A673 (cell line): ENCODE measurements at regions not wholly inside any gene's neighbourhood (a gene's known extent, or its start where the extent isn't known, plus 50 kb on each side); places are given as distances from the start of the nearest gene placed in this dataset.

Experiments
- BruUV-seq: library from RNA; stranded (reverse); fragments of 400-500 nt; replicated peaks from 2 replicates; lab custom pipeline; 2021; lab: Mats Ljungman, UMichigan
- CTCF ChIA-PET: fragments of 300-600 bp; sonication (Branson Sonifier 250); formaldehyde crosslinking; loops from one replicate; lab custom pipeline; 2022; ENCODE audit warnings: antibody characterized with exemption; lab: Charles Lee
- POLR2A ChIA-PET: fragments of 300-600 bp; sonication (Branson Sonifier 250); formaldehyde crosslinking; loops from one replicate; lab custom pipeline; 2022; ENCODE audit warnings: antibody characterized with exemption; ENCODE audit not compliant: low non-redundant PET; lab: Charles Lee
- DNase-seq: peaks from one replicate; pipeline ENCODE4 v3.0.0-alpha.2; 2015; ENCODE audit warnings: low spot score
- H3K27ac ChIP-seq: fragments of 200-600 bp; sonication (generic); 2 replicates; pipeline ENCODE4 v1.5.1; 2016; ENCODE audit warnings: mixed run types, low read depth, mild to moderate bottlenecking, mixed read lengths, antibody characterized with exemption, low read length; ENCODE audit not compliant: poor library complexity, severe bottlenecking
- H3K27me3 ChIP-seq: fragments of 200-600 bp; sonication (generic); replicated peaks from 2 replicates; pipeline ENCODE4 v1.6.1; 2017; ENCODE audit warnings: mixed run types, low read depth, mild to moderate bottlenecking, mixed read lengths, antibody characterized with exemption, low read length; ENCODE audit not compliant: insufficient read depth, poor library complexity
- H3K36me3 ChIP-seq: fragments of 200-600 bp; sonication (generic); 2 replicates; pipeline ENCODE4 v1.6.1; 2016; ENCODE audit warnings: mixed run types, mild to moderate bottlenecking, mixed read lengths, antibody characterized with exemption, low read length; ENCODE audit not compliant: insufficient read depth, poor library complexity, severe bottlenecking
- H3K4me1 ChIP-seq: fragments of 200-600 bp; sonication (generic); 2 replicates; pipeline ENCODE4 v1.6.1; 2017; ENCODE audit warnings: mixed run types, mild to moderate bottlenecking, mixed read lengths, antibody characterized with exemption, low read length; ENCODE audit not compliant: insufficient read depth, poor library complexity, severe bottlenecking
- H3K4me3 ChIP-seq: fragments of 200-600 bp; sonication (generic); 2 replicates; pipeline ENCODE4 v1.5.1; 2016; ENCODE audit warnings: low read depth, mixed run types, mild to moderate bottlenecking, mixed read lengths, low read length; ENCODE audit not compliant: poor library complexity, severe bottlenecking
- H3K9me3 ChIP-seq: fragments of 200-600 bp; sonication (generic); 2 replicates; pipeline ENCODE4 v1.6.1; 2016; ENCODE audit warnings: mixed run types, low read depth, mild to moderate bottlenecking, mixed read lengths, antibody characterized with exemption, low read length; ENCODE audit not compliant: poor library complexity, severe bottlenecking
- EZH2 ChIP-seq: fragments of 200-600 bp; sonication (generic); IDR thresholded peaks from 2 replicates; pipeline ENCODE4 v1.6.1; 2017; ENCODE audit warnings: borderline replicate concordance, low read depth, mild to moderate bottlenecking, mixed read lengths, antibody characterized with exemption, low read length; ENCODE audit not compliant: poor library complexity, severe bottlenecking
- intact Hi-C: fragments of 100-400 bp; cut with micrococcal nuclease; formaldehyde crosslinking; loops from one replicate; pipeline ENCODE4 v1.10.0; 2022; ENCODE audit not compliant: unreplicated experiment
- TF ChIP-seq, protein P1 (sequence below): fragments of 300-800, 200-600 bp; sonication (generic); conservative IDR thresholded peaks from 2 replicates; pipeline ENCODE4 v1.5.1; 2017; ENCODE audit warnings: low read depth, mild to moderate bottlenecking, antibody characterized with exemption, low read length, moderate library complexity, mixed read lengths

DNA sequence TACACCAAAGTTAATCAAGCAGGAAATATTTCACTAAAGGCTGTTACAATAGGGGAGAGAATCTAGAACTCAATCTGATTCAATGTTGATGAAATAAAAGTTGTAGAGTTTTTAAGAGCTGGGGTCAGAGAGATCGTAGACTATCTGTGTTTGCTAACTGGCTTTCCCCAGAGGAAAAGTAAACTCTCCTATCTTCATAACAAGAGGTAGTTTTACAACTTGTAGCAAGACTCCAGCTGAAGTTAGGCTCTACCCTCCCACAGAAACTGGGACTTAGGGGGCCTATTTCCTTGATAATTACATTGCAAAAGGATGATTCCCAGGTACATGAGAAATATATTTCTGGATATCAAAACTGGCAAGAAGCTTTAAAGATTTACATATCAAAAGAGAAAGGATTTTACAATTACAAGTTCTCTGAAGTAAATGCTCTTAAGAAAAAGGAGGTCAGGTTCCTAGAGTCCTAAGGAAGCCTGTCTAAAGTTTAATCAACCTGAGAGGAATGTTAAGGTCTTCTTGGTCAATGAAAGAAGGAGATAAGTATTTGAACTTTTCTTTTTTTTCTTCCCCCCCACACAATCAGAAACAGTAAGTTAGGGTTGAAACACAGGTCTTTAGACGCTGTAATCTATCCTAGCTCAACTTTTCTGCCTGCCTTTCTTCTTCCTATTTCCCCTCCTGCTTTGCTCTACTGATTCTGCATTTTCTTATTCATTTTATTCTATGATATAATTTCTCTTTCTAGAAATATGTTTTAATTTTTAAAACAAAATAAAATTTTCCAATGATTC is 692.2 kb upstream of the LINC00305 start:
- no peak for DNase-seq
- H3K36me3 ChIP-seq: no peaks in the 10 kb centered on the region
- BruUV-seq: no TSS peak
- no peaks in the 10 kb centered on the region for H3K9me3 ChIP-seq
- H3K4me1 ChIP-seq: no peaks in the 10 kb centered on the region
- TF ChIP-seq, protein P1, sequence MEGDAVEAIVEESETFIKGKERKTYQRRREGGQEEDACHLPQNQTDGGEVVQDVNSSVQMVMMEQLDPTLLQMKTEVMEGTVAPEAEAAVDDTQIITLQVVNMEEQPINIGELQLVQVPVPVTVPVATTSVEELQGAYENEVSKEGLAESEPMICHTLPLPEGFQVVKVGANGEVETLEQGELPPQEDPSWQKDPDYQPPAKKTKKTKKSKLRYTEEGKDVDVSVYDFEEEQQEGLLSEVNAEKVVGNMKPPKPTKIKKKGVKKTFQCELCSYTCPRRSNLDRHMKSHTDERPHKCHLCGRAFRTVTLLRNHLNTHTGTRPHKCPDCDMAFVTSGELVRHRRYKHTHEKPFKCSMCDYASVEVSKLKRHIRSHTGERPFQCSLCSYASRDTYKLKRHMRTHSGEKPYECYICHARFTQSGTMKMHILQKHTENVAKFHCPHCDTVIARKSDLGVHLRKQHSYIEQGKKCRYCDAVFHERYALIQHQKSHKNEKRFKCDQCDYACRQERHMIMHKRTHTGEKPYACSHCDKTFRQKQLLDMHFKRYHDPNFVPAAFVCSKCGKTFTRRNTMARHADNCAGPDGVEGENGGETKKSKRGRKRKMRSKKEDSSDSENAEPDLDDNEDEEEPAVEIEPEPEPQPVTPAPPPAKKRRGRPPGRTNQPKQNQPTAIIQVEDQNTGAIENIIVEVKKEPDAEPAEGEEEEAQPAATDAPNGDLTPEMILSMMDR: no peak
- no peak for TF ChIP-seq EZH2
- POLR2A ChIA-PET: no interaction called here
- no peak overlapping the region for H3K27ac ChIP-seq
- H3K4me3 ChIP-seq: no peak overlapping the region
- no peaks in the 10 kb centered on the region for H3K27me3 ChIP-seq
- CTCF ChIA-PET: no interaction called here
- intact Hi-C loops: no loop called here

- TF ChIP-seq, protein P1: no peak
- TF ChIP-seq EZH2: no peak
- ChIA-PET POLR2A (no interaction called here), CTCF (no interaction called here)
- Histone ChIP-seq H3K27me3 (no peaks in the 10 kb centered on the region), H3K4me1 (no peaks in the 10 kb centered on the region), H3K9me3 (no peaks in the 10 kb centered on the region), H3K4me3 (no peak overlapping the region), H3K27ac (no peak overlapping the region), H3K36me3 (no peaks in the 10 kb centered on the region)
- intact Hi-C loops: no loop called here
- no TSS peak for BruUV-seq
- no peak for DNase-seq
Observed at GRCh38 chr18:64810354-64810753, 661.5 kb upstream of the LINC00305 start.

- CTCF ChIA-PET: no interaction called here
- DNase-seq: no peak
- POLR2A ChIA-PET: no interaction called here
- no peaks in the 10 kb centered on the region for H3K27me3 ChIP-seq
- BruUV-seq: no TSS peak
- no peak overlapping the region for H3K27ac ChIP-seq
- no peaks in the 10 kb centered on the region for H3K4me1 ChIP-seq
- no peaks in the 10 kb centered on the region for H3K9me3 ChIP-seq
- no peaks in the 10 kb centered on the region for H3K36me3 ChIP-seq
- no peak for TF ChIP-seq EZH2
- TF ChIP-seq, protein P1: no peak
- intact Hi-C loops: no loop called here
- no peak overlapping the region for H3K4me3 ChIP-seq
Observed at GRCh38 chr18:64809801-64810200, 660.9 kb upstream of the LINC00305 start.
